GM12878 (cell line): ENCODE measurements at regions not wholly inside any gene's neighbourhood (a gene's known extent, or its start where the extent isn't known, plus 50 kb on each side); places are given as distances from the start of the nearest gene placed in this dataset.

Experiments used
- ATAC-seq: fragments of 200-7000 bp; cut with Tn5 transposase; 3 replicates; pipeline ENCODE4 v1.9.1; 2020; ENCODE audit warnings: mild to moderate bottlenecking, moderate library complexity
- BruUV-seq: library from RNA; stranded (reverse); fragments of 400-500 nt; replicated peaks from 2 replicates; lab custom pipeline; 2021; lab: Mats Ljungman, UMichigan
- CTCF ChIA-PET: fragments of 300-600 bp; sonication (Branson Sonifier 250); formaldehyde crosslinking; extraction: SDS; loops from one replicate; lab custom pipeline; 2021; ENCODE audit warnings: inconsistent platforms; lab: Yijun Ruan, JAX
- POLR2A ChIA-PET: fragments of 350-600 bp; formaldehyde crosslinking; extraction: SDS; loops from one replicate; lab custom pipeline; 2021; ENCODE audit warnings: inconsistent platforms; lab: Charles Lee
- RAD21 ChIA-PET: fragments of 300-600 bp; sonication (Branson Sonifier 250); formaldehyde crosslinking; loops from one replicate; lab custom pipeline; 2023; ENCODE audit warnings: antibody characterized with exemption; ENCODE audit not compliant: unreplicated experiment; lab: Charles Lee
- SMC1A ChIA-PET: fragments of 300-600 bp; sonication (Branson Sonifier 250); formaldehyde crosslinking; loops from one replicate; lab custom pipeline; 2023; ENCODE audit not compliant: unreplicated experiment, uncharacterized antibody; lab: Charles Lee
- DNase-seq: peaks from one replicate; pipeline ENCODE4 v3.0.0-alpha.2; 2011; ENCODE audit warnings: low read depth, low spot score
- FAIRE-seq: peaks from 3 replicates; lab custom pipeline; 2011; peaks lifted over from hg19 to GRCh38; lab: Jason Lieb, UNC
- H2AFZ ChIP-seq: 2 replicates; pipeline ENCODE4 v1.6.0; 2011; ENCODE audit warnings: low read depth, low read length, control low read depth; ENCODE audit not compliant: control insufficient read depth
- H3K27ac ChIP-seq: 2 replicates; pipeline ENCODE4 v1.5.1; 2011; ENCODE audit warnings: control low read depth; ENCODE audit not compliant: control insufficient read depth, insufficient read depth
- H3K27me3 ChIP-seq, 2 experiments: replicated peaks in 1 of 2; 2 replicates each; pipeline versions ENCODE4 v1.6.0 to v1.6.1; 2011; ENCODE audit warnings: low read length in 1 of 2; ENCODE audit not compliant: control insufficient read depth in 2 of 2, insufficient read depth in 2 of 2
- H3K36me3 ChIP-seq, 2 experiments: 2 replicates each; pipeline ENCODE4 v1.5.1; 2011; ENCODE audit warnings: low read length in 1 of 2; ENCODE audit not compliant: control insufficient read depth in 2 of 2, insufficient read depth in 2 of 2
- H3K4me1 ChIP-seq: 2 replicates; pipeline ENCODE4 v1.6.1; 2011; ENCODE audit warnings: mild to moderate bottlenecking, low read length, moderate library complexity, mixed read lengths; ENCODE audit not compliant: control insufficient read depth, insufficient read depth
- H3K4me2 ChIP-seq: 2 replicates; pipeline ENCODE4 v1.6.0; 2011; ENCODE audit warnings: control low read depth; ENCODE audit not compliant: control insufficient read depth, insufficient read depth
- H3K4me3 ChIP-seq: fragments of 200-600 bp; sonication (generic); 2 replicates; pipeline ENCODE4 v1.5.1; 2016
- H3K79me2 ChIP-seq: 2 replicates; pipeline ENCODE4 v1.6.0; 2011; ENCODE audit warnings: low read length; ENCODE audit not compliant: control insufficient read depth, insufficient read depth
- H3K9ac ChIP-seq: 2 replicates; pipeline ENCODE4 v1.8.0; 2011; ENCODE audit warnings: low read length, control low read depth, mixed read lengths; ENCODE audit not compliant: control insufficient read depth, insufficient read depth
- H3K9me3 ChIP-seq: replicated peaks from 3 replicates; pipeline ENCODE4 v1.5.1; 2011; ENCODE audit warnings: mild to moderate bottlenecking, low read length; ENCODE audit not compliant: control insufficient read depth, insufficient read depth
- H4K20me1 ChIP-seq: 2 replicates; pipeline ENCODE4 v1.6.0; 2011; ENCODE audit not compliant: control insufficient read depth, insufficient read depth
- CBX3 ChIP-seq: fragments of 200-600 bp; sonication (generic); IDR thresholded peaks from 2 replicates; pipeline ENCODE4 v1.6.1; 2016; ENCODE audit warnings: low read depth, borderline replicate concordance
- EED ChIP-seq: sonication (generic); IDR thresholded peaks from 2 replicates; pipeline ENCODE4 v1.6.1; 2016; ENCODE audit warnings: antibody characterized with exemption, low read depth
- JUND ChIP-seq: IDR thresholded peaks from 2 replicates; pipeline ENCODE4 v1.6.1; 2012; ENCODE audit warnings: low read depth, mild to moderate bottlenecking, low read length, improper control_type of control experiment, moderate library complexity
- KDM1A ChIP-seq: fragments of 200-600 bp; sonication (generic); IDR thresholded peaks from 2 replicates; pipeline ENCODE4 v1.6.1; 2016; ENCODE audit warnings: borderline replicate concordance
- NFIC ChIP-seq: IDR thresholded peaks from 2 replicates; pipeline ENCODE4 v1.6.1; 2012; ENCODE audit warnings: low read depth, mild to moderate bottlenecking, inconsistent platforms, low read length, moderate library complexity
- POU2F2 ChIP-seq: IDR thresholded peaks from 3 replicates; pipeline ENCODE4 v1.6.1; 2011; ENCODE audit warnings: low read depth, mild to moderate bottlenecking, low read length, borderline replicate concordance
- SREBF2 ChIP-seq: IDR thresholded peaks from 2 replicates; pipeline ENCODE4 v1.6.1; 2012; ENCODE audit warnings: mild to moderate bottlenecking, low read length
- SUPT20H ChIP-seq: IDR thresholded peaks from 2 replicates; pipeline ENCODE4 v1.6.1; 2011; ENCODE audit warnings: low read depth, mild to moderate bottlenecking, low read length, moderate library complexity, borderline replicate concordance; ENCODE audit not compliant: control insufficient read depth
- TCF12 ChIP-seq: IDR thresholded peaks from 2 replicates; pipeline ENCODE4 v1.6.1; 2011; ENCODE audit warnings: low read depth, mild to moderate bottlenecking, low read length
- ZZZ3 ChIP-seq: IDR thresholded peaks from 2 replicates; pipeline ENCODE4 v1.6.1; 2011; ENCODE audit warnings: low read depth; ENCODE audit not compliant: control insufficient read depth, insufficient read length
- WGBS: methylation state at CpG from one replicate; pipeline ENCODE4 v1.1.6; 2016; ENCODE audit warnings: low lambda C conversion rate; ENCODE audit not compliant: insufficient replicate concordance, insufficient coverage; ENCODE audit errors: missing lambda C conversion rate; 5-methylcytosine and 5-hydroxymethylcytosine counted together
- in situ Hi-C: fragments of 300-500 bp; cut with MboI; formaldehyde crosslinking; loops from 9 replicates; pipeline ENCODE4 v1.14.3; 2018; ENCODE audit warnings: mixed read lengths
- intact Hi-C: fragments of 100-400 bp; cut with micrococcal nuclease; formaldehyde crosslinking; loops from one replicate; pipeline ENCODE4 v1.14.2; 2022; ENCODE audit not compliant: unreplicated experiment

- Histone ChIP-seq H3K4me2 (no peak overlapping the region), H3K9ac (no peak overlapping the region), H3K27ac (no peak overlapping the region), H3K79me2 (no peaks in the 10 kb centered on the region), H3K27me3 (no peaks in the 10 kb centered on the region; a peak in 2 of 4 replicates), H4K20me1 (no peaks in the 10 kb centered on the region), H3K4me1 (no peaks in the 10 kb centered on the region; the same call in 1 of the 2 replicates), H2AFZ (no peak overlapping the region), H3K36me3 (no peaks in the 10 kb centered on the region), H3K4me3 (no peak overlapping the region), H3K9me3 (no peaks in the 10 kb centered on the region; the same call in 1 of the 3 replicates)
- TF ChIP-seq KDM1A (no peak), CBX3 (no peak), EED (no peak), SREBF2 (no peak), ZZZ3 (no peak), NFIC (no peak), SUPT20H (no peak), TCF12 (no peak), POU2F2 (no peak), JUND (no peak)
- ChIA-PET CTCF (interaction anchor here (2.1 kb wide), 1 partner anchor 16 kb away, joined by 4 read pairs; no protein-coding TSS in a partner anchor), SMC1A (no interaction called here), POLR2A (interaction anchor here (0.5 kb wide), 1 partner anchor 398 kb away, joined by 3 read pairs; no protein-coding TSS in a partner anchor), RAD21 (no interaction called here)
- ATAC-seq (no peak), FAIRE-seq (no peak), DNase-seq (no peak)
- intact Hi-C loops (no loop called here), in situ Hi-C loops (no loop called here)
- no TSS peak for BruUV-seq
- WGBS: 46% methylated on average over 6 of the region's 6 CpGs
Measured at GRCh38 chr11:71356280-71356876, 91.8 kb downstream of the DHCR7 start.
